ENCODE measurements at regions not wholly inside any gene's neighbourhood (a gene's known extent, or its start where the extent isn't known, plus 50 kb on each side); places are given as distances from the start of the nearest gene placed in this dataset.

DNA sequence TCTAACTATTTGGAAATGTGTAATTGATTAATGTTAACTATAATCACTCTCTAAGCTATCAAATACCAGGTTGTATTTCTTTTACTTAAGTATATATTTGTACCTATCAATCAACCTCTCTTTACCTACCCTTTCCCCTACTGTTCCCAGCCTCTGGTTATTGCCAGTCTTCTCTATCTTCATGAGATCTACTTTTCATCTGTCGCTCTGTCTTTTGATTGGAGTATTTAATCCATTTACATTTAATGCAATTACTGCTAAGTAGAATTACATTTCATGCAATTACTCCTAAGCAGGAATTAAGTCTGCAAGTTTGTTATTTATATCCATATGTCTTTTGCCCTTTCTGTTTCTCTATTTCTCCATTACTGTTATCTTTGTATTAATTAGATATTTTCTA, 148.1 kb downstream of the MAT2B start:
- Histone ChIP-seq H3K4me3 (no peak overlapping the region), H3K36me3 (no peaks in the 10 kb centered on the region)
- TF ChIP-seq, protein P1, sequence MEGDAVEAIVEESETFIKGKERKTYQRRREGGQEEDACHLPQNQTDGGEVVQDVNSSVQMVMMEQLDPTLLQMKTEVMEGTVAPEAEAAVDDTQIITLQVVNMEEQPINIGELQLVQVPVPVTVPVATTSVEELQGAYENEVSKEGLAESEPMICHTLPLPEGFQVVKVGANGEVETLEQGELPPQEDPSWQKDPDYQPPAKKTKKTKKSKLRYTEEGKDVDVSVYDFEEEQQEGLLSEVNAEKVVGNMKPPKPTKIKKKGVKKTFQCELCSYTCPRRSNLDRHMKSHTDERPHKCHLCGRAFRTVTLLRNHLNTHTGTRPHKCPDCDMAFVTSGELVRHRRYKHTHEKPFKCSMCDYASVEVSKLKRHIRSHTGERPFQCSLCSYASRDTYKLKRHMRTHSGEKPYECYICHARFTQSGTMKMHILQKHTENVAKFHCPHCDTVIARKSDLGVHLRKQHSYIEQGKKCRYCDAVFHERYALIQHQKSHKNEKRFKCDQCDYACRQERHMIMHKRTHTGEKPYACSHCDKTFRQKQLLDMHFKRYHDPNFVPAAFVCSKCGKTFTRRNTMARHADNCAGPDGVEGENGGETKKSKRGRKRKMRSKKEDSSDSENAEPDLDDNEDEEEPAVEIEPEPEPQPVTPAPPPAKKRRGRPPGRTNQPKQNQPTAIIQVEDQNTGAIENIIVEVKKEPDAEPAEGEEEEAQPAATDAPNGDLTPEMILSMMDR (IDR thresholded peaks at IDR 0.05), result no peak

GRCh38 chr5:163658702-163659567, 153.5 kb downstream of the MAT2B start:
- no peaks in the 10 kb centered on the region for H3K9me3 ChIP-seq
- TF ChIP-seq, protein P1 (IDR thresholded peaks at IDR 0.05), result no peak

More for the DNA sequence above, 148.1 kb downstream of the MAT2B start:
- no peak for DNase-seq
- Histone ChIP-seq H3K9me3 (no peaks in the 10 kb centered on the region), H3K4me1 (no peaks in the 10 kb centered on the region), H3K27me3 (no peaks in the 10 kb centered on the region), H3K27ac (no peak overlapping the region)
- intact Hi-C loops (cut with DNase I; ENCODE audit: low total_unique reads), result no loop called here

GRCh38 chr5:163659568-163659902, 154.1 kb downstream of the MAT2B start:
- DNase-seq, result no peak
- intact Hi-C loops (cut with DNase I; ENCODE audit: low total_unique reads), result no loop called here
- Histone ChIP-seq H3K4me1 (no peaks in the 10 kb centered on the region), H3K36me3 (no peaks in the 10 kb centered on the region), H3K27ac (no peak overlapping the region), H3K4me3 (no peak overlapping the region), H3K9me3 (no peaks in the 10 kb centered on the region), H3K27me3 (no peaks in the 10 kb centered on the region)
- TF ChIP-seq, protein P1 (IDR thresholded peaks at IDR 0.05), result no peak

More at GRCh38 chr5:163658702-163659567, 153.5 kb downstream of the MAT2B start:
- intact Hi-C loops (cut with DNase I; ENCODE audit: low total_unique reads), result no loop called here
- H3K4me3 ChIP-seq, result no peak overlapping the region
- H3K4me1 ChIP-seq, result no peaks in the 10 kb centered on the region
- H3K27me3 ChIP-seq, result no peaks in the 10 kb centered on the region
- no peak for DNase-seq
- H3K36me3 ChIP-seq, result no peaks in the 10 kb centered on the region
- no peak overlapping the region for H3K27ac ChIP-seq

DNA sequence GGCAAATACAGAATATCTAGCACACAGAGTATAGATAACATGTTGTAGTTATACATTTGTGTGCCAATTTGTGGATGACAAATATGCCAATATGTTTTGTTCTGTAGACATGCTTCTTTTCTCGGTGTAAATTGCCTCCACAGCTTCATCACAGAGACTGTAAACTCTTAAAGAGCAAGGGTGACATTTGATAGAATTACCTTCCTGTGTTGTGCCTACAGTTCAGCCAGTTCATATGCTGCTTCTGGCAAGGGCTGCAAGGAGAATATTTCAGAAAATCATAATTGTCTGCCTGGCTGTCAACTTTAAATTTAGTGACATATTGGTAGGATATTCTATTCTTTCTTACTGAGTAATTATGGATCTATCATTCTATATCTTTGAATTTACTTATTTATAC, 155.1 kb downstream of the MAT2B start:
- Histone ChIP-seq H3K36me3 (no peaks in the 10 kb centered on the region), H3K9me3 (no peaks in the 10 kb centered on the region), H3K27me3 (no peaks in the 10 kb centered on the region), H3K4me3 (no peak overlapping the region), H3K4me1 (no peaks in the 10 kb centered on the region), H3K27ac (no peak overlapping the region)
- intact Hi-C loops (cut with DNase I; ENCODE audit: low total_unique reads), result no loop called here
- TF ChIP-seq, protein P1 (IDR thresholded peaks at IDR 0.05), result no peak
- no peak for DNase-seq

- no peak overlapping the region for H3K4me3 ChIP-seq
- no peak for DNase-seq
- no peaks in the 10 kb centered on the region for H3K27me3 ChIP-seq
- no peaks in the 10 kb centered on the region for H3K4me1 ChIP-seq
- TF ChIP-seq, protein P1 (IDR thresholded peaks at IDR 0.05), result no peak
- H3K27ac ChIP-seq, result no peak overlapping the region
- H3K9me3 ChIP-seq, result no peaks in the 10 kb centered on the region
- intact Hi-C loops (cut with DNase I; ENCODE audit: low total_unique reads), result no loop called here
- H3K36me3 ChIP-seq, result no peaks in the 10 kb centered on the region
These were observed 155.9 kb downstream of the MAT2B start for GRCh38 chr5:163661360-163661759.

Data from tibial artery (tissue), 4 donors.